ENCODE measurements at regions not wholly inside any gene's neighbourhood (a gene's known extent, or its start where the extent isn't known, plus 50 kb on each side); places are given as distances from the start of the nearest gene placed in this dataset.
A peak's percentile ranks its signal among the peaks of the same experiment; 100 is the strongest.
"Not testable (repeated sequence)": the region's sequence is repeated elsewhere in the genome, so short reads cannot be mapped to it uniquely, and the experiment has no call there.

- DNase-seq: no peak
Measured at GRCh38 chr2:160550048-160550447, 56.4 kb upstream of the RBMS1 start.

- DNase-seq: no peak
Measured at GRCh38 chr2:160551259-160551658, 57.7 kb upstream of the RBMS1 start.

GRCh38 chr2:160555420-160556071 lies 61.9 kb upstream of the RBMS1 start:
- no peak for DNase-seq

GRCh38 chr2:160557903-160558302 lies 64.3 kb upstream of the RBMS1 start:
- no peak for DNase-seq

GRCh38 chr2:160558531-160558930 lies 64.9 kb upstream of the RBMS1 start:
- DNase-seq: no peak

GRCh38 chr2:160561551-160562295 lies 68.1 kb upstream of the RBMS1 start:
- no peak for DNase-seq

GRCh38 chr2:160562730-160563129 lies 69.1 kb upstream of the RBMS1 start:
- no peak for DNase-seq

GRCh38 chr2:160564591-160564990 lies 71.0 kb upstream of the RBMS1 start:
- no peak for DNase-seq

GRCh38 chr2:160565099-160565845 lies 71.7 kb upstream of the RBMS1 start:
- no peak for DNase-seq

- DNase-seq: no peak
Measured at GRCh38 chr2:160566717-160567116, 73.1 kb upstream of the RBMS1 start.

- no peak for DNase-seq
Measured at GRCh38 chr2:160568856-160569255, 75.2 kb upstream of the RBMS1 start.

- peak; percentile 11 for DNase-seq
Measured at GRCh38 chr2:160570376-160570775, 76.8 kb upstream of the RBMS1 start.

GRCh38 chr2:160574468-160575140 lies 81.0 kb upstream of the RBMS1 start:
- DNase-seq: no peak

- DNase-seq: no peak
Measured at GRCh38 chr2:160575368-160575767, 81.8 kb upstream of the RBMS1 start.

GRCh38 chr2:160576054-160576499 lies 82.5 kb upstream of the RBMS1 start:
- DNase-seq: no peak

- not testable (repeated sequence) for DNase-seq
Measured at GRCh38 chr2:160577081-160577480, 83.5 kb upstream of the RBMS1 start.

- no peak for DNase-seq
Measured at GRCh38 chr2:160581035-160581434, 87.4 kb upstream of the RBMS1 start.

- no peak for DNase-seq
Measured at GRCh38 chr2:160581448-160581847, 87.8 kb upstream of the RBMS1 start.

GRCh38 chr2:160582081-160582480 lies 88.5 kb upstream of the RBMS1 start:
- DNase-seq: no peak

GRCh38 chr2:160582490-160583145 lies 89.0 kb upstream of the RBMS1 start:
- DNase-seq: no peak

GRCh38 chr2:160583146-160583535 lies 89.5 kb upstream of the RBMS1 start:
- no peak for DNase-seq

- no peak for DNase-seq
Measured at GRCh38 chr2:160583813-160584537, 90.4 kb upstream of the RBMS1 start.
